Peyer's patch (tissue), 4 donors: ENCODE measurements at regions not wholly inside any gene's neighbourhood (a gene's known extent, or its start where the extent isn't known, plus 50 kb on each side); places are given as distances from the start of the nearest gene placed in this dataset.

ENCODE experiments used
- DNase-seq, 3 donors: peaks; one replicate each; pipeline ENCODE4 v3.0.0-alpha.2; 2017 to 2019
- H3K27ac ChIP-seq, 4 donors: fragments of 200-600 bp; sonication (generic); one replicate each; pipeline ENCODE4 v1.5.1; 2016 to 2019
- H3K27me3 ChIP-seq, 2 donors: fragments of 200-600 bp; sonication (generic); one replicate each; pipeline ENCODE4 v1.5.1; 2019
- H3K36me3 ChIP-seq, 3 donors: fragments of 200-600 bp; sonication (generic); one replicate each; pipeline ENCODE4 v1.5.1; 2016 to 2019
- H3K4me1 ChIP-seq, 4 donors: fragments of 200-600 bp; sonication (generic); one replicate each; pipeline ENCODE4 v1.5.1; 2016 to 2019
- H3K4me3 ChIP-seq, 4 donors: fragments of 200-600 bp; sonication (generic); 1 replicate in 3 of 4; 2 replicates in 1 of 4; pipeline ENCODE4 v1.5.1; 2016 to 2019; ENCODE audit warnings: mild to moderate bottlenecking in 1 of 4
- H3K9me3 ChIP-seq, 4 donors: fragments of 200-600 bp; sonication (generic); one replicate each; pipeline ENCODE4 v1.5.1; 2016 to 2019; ENCODE audit warnings: mild to moderate bottlenecking in 1 of 4
- CTCF ChIP-seq, 6 experiments: fragments of 450-650 bp in 4 of 6; fragments of 200-600 bp in 2 of 6; sonication (generic) in 1 of 6; IDR thresholded peaks; one replicate each; pipeline ENCODE4 v1.5.1; 2017 to 2019; ENCODE audit warnings: antibody characterized with exemption in 6 of 6, mild to moderate bottlenecking in 3 of 6, moderate library complexity in 1 of 6
- POLR2A ChIP-seq, 2 donors: fragments of 450-650 bp; IDR thresholded peaks; one replicate each; pipeline ENCODE4 v1.5.1; 2017; ENCODE audit warnings: antibody characterized with exemption in 2 of 2, mild to moderate bottlenecking in 2 of 2, moderate library complexity in 2 of 2

GRCh38 chr19:28521614-28522544, 691.1 kb downstream of the UQCRFS1 start:
- H3K9me3 ChIP-seq, result no peaks in the 10 kb centered on the region
- no peaks in the 10 kb centered on the region for H3K4me1 ChIP-seq
- TF ChIP-seq CTCF (IDR thresholded peaks at IDR 0.05) (no peak), POLR2A (IDR thresholded peaks at IDR 0.05) (no peak)
- no peak for DNase-seq
- H3K27me3 ChIP-seq, result no peaks in the 10 kb centered on the region
- H3K36me3 ChIP-seq, result no peaks in the 10 kb centered on the region
- no peak overlapping the region for H3K4me3 ChIP-seq
- no peak overlapping the region for H3K27ac ChIP-seq

GRCh38 chr19:28520998-28521568, 691.9 kb downstream of the UQCRFS1 start:
- no peaks in the 10 kb centered on the region for H3K9me3 ChIP-seq
- TF ChIP-seq CTCF (IDR thresholded peaks at IDR 0.05) (no peak), POLR2A (IDR thresholded peaks at IDR 0.05) (no peak)
- H3K36me3 ChIP-seq, result no peaks in the 10 kb centered on the region
- H3K4me1 ChIP-seq, result no peaks in the 10 kb centered on the region
- no peaks in the 10 kb centered on the region for H3K27me3 ChIP-seq
- H3K27ac ChIP-seq, result no peak overlapping the region
- H3K4me3 ChIP-seq, result no peak overlapping the region
- no peak for DNase-seq

GRCh38 chr19:28519952-28520861, 692.7 kb downstream of the UQCRFS1 start:
- no peak overlapping the region for H3K27ac ChIP-seq
- DNase-seq, result no peak
- H3K4me1 ChIP-seq, result no peaks in the 10 kb centered on the region
- TF ChIP-seq CTCF (IDR thresholded peaks at IDR 0.05) (no peak), POLR2A (IDR thresholded peaks at IDR 0.05) (no peak)
- H3K36me3 ChIP-seq, result no peaks in the 10 kb centered on the region
- H3K27me3 ChIP-seq, result no peaks in the 10 kb centered on the region
- H3K4me3 ChIP-seq, result no peak overlapping the region
- no peaks in the 10 kb centered on the region for H3K9me3 ChIP-seq

GRCh38 chr19:28519218-28519779, 693.7 kb downstream of the UQCRFS1 start:
- Histone ChIP-seq H3K4me1 (no peaks in the 10 kb centered on the region), H3K27me3 (no peaks in the 10 kb centered on the region), H3K27ac (no peak overlapping the region), H3K36me3 (no peaks in the 10 kb centered on the region), H3K9me3 (no peaks in the 10 kb centered on the region), H3K4me3 (no peak overlapping the region)
- no peak for DNase-seq
- TF ChIP-seq POLR2A (IDR thresholded peaks at IDR 0.05), result no peak
- no peak for TF ChIP-seq CTCF (IDR thresholded peaks at IDR 0.05)

- Histone ChIP-seq H3K4me3 (no peak overlapping the region), H3K36me3 (no peaks in the 10 kb centered on the region), H3K27ac (no peak overlapping the region), H3K9me3 (no peaks in the 10 kb centered on the region), H3K4me1 (no peaks in the 10 kb centered on the region), H3K27me3 (no peaks in the 10 kb centered on the region)
- no peak for DNase-seq
- TF ChIP-seq CTCF (IDR thresholded peaks at IDR 0.05) (no peak), POLR2A (IDR thresholded peaks at IDR 0.05) (no peak)
These were observed 696.5 kb downstream of the UQCRFS1 start for GRCh38 chr19:28516415-28516872.
